Gastrocnemius medialis (tissue), 4 donors: ENCODE measurements at regions not wholly inside any gene's neighbourhood (a gene's known extent, or its start where the extent isn't known, plus 50 kb on each side); places are given as distances from the start of the nearest gene placed in this dataset.
"Not testable (repeated sequence)": the region's sequence is repeated elsewhere in the genome, so short reads cannot be mapped to it uniquely, and the experiment has no call there.

Experiments used
- ATAC-seq, 2 donors: fragments of 150-250 bp; one replicate each; pipeline ENCODE4 v1.9.1; 2016
- DNase-seq, 2 donors: peaks; one replicate each; pipeline ENCODE4 v3.0.0-alpha.2; 2019
- H3K27ac ChIP-seq, 4 donors: fragments of 200-600 bp; sonication (generic); 1 replicate in 1 of 4; 2 replicates in 3 of 4; pipeline ENCODE4 v1.5.1; 2016 to 2018; ENCODE audit warnings: mild to moderate bottlenecking in 2 of 4, moderate library complexity in 1 of 4
- H3K27me3 ChIP-seq, 3 donors: fragments of 200-600 bp; sonication (generic) in 2 of 3; 1 replicate in 1 of 3; 2 replicates in 2 of 3; pipeline versions ENCODE4 v1.5.1 to v1.6.0; 2016 to 2019; ENCODE audit warnings: mild to moderate bottlenecking in 1 of 3, moderate library complexity in 1 of 3
- H3K36me3 ChIP-seq, 2 donors: fragments of 200-600 bp; sonication (generic) in 1 of 2; one replicate each; pipeline ENCODE4 v1.5.1; 2017 to 2018
- H3K4me1 ChIP-seq, 2 donors: fragments of 200-600 bp; sonication (generic) in 1 of 2; one replicate each; pipeline ENCODE4 v1.5.1; 2016 to 2017; ENCODE audit warnings: mild to moderate bottlenecking in 2 of 2
- H3K4me3 ChIP-seq, 4 donors: fragments of 200-600 bp; sonication (generic) in 3 of 4; 1 replicate in 1 of 4; 2 replicates in 3 of 4; pipeline ENCODE4 v1.5.1; 2016 to 2019; ENCODE audit warnings: mild to moderate bottlenecking in 2 of 4
- H3K9me3 ChIP-seq, 3 donors: fragments of 200-600 bp; sonication (generic) in 2 of 3; 1 replicate in 1 of 3; 2 replicates in 2 of 3; pipeline ENCODE4 v1.5.1; 2016 to 2019
- POLR2A ChIP-seq, 2 donors: fragments of 450-650 bp; IDR thresholded peaks; one replicate each; pipeline ENCODE4 v1.6.1; 2017; ENCODE audit warnings: antibody characterized with exemption in 2 of 2, mild to moderate bottlenecking in 2 of 2, moderate library complexity in 2 of 2
- in situ Hi-C, 4 donors: fragments of 200-750 bp; cut with MboI; loops; one replicate each; pipeline versions ENCODE4 v1.15.0 to v1.8.0; 2017; ENCODE audit warnings: low sequenced_read_pairs in 4 of 4
- intact Hi-C: fragments of 100-400 bp; cut with DNase I; formaldehyde crosslinking; loops from one replicate; pipeline ENCODE4 v1.15.1; 2023; ENCODE audit warnings: low total_unique reads
- TF ChIP-seq, protein P1 (sequence below), 5 experiments: fragments of 450-650 bp in 3 of 5; fragments of 200-600 bp in 2 of 5; sonication (generic) in 2 of 5; IDR thresholded peaks in 4 of 5; conservative IDR thresholded peaks in 1 of 5; 1 replicate in 4 of 5; 2 replicates in 1 of 5; pipeline ENCODE4 v1.5.1; 2016 to 2019; ENCODE audit warnings: antibody characterized with exemption in 5 of 5, mild to moderate bottlenecking in 3 of 5, moderate library complexity in 3 of 5

DNA sequence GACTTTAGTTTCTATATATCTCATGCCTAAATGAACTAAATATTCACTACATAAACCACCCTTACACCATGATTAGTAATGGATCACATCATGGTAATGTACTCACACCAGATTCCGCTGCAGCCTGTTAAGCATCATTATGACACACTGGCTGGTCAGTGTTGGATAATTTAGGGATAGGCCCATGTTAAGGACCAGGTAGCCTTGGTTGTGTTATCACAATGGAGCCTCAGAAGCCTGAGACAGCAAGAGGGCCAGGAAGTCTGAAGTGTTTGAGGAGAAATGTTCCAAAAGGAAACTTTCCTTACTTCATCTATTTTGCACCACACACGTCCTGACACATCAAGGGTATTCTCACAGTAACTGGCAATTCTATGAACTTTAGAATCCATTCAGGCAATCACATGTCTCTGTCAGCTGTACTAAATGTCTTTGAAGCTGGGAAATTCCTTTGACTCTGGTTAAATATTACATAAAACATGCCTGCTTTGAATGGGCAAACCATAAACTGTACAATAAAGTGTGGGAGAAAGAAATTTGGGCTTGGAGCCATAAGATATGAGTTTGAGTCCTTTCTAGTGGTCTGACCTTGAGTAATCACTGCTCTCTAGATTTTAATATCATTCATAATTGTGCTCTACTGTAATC lies 105.3 kb upstream of the DPT start:
- intact Hi-C loops: no loop called here
- H3K9me3 ChIP-seq: no peaks in the 10 kb centered on the region
- in situ Hi-C loops: no loop called here
- no peaks in the 10 kb centered on the region for H3K4me1 ChIP-seq
- no peaks in the 10 kb centered on the region for H3K36me3 ChIP-seq
- H3K27ac ChIP-seq: no peak overlapping the region
- TF ChIP-seq, protein P1, sequence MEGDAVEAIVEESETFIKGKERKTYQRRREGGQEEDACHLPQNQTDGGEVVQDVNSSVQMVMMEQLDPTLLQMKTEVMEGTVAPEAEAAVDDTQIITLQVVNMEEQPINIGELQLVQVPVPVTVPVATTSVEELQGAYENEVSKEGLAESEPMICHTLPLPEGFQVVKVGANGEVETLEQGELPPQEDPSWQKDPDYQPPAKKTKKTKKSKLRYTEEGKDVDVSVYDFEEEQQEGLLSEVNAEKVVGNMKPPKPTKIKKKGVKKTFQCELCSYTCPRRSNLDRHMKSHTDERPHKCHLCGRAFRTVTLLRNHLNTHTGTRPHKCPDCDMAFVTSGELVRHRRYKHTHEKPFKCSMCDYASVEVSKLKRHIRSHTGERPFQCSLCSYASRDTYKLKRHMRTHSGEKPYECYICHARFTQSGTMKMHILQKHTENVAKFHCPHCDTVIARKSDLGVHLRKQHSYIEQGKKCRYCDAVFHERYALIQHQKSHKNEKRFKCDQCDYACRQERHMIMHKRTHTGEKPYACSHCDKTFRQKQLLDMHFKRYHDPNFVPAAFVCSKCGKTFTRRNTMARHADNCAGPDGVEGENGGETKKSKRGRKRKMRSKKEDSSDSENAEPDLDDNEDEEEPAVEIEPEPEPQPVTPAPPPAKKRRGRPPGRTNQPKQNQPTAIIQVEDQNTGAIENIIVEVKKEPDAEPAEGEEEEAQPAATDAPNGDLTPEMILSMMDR (IDR thresholded peaks at IDR 0.05 in 4 of 5, conservative IDR thresholded peaks at IDR 0.05 in 1 of 5): no peak
- TF ChIP-seq POLR2A (IDR thresholded peaks at IDR 0.05): no peak
- no peak overlapping the region for H3K4me3 ChIP-seq
- DNase-seq (no peak), ATAC-seq (no peak)
- no peaks in the 10 kb centered on the region for H3K27me3 ChIP-seq

DNA sequence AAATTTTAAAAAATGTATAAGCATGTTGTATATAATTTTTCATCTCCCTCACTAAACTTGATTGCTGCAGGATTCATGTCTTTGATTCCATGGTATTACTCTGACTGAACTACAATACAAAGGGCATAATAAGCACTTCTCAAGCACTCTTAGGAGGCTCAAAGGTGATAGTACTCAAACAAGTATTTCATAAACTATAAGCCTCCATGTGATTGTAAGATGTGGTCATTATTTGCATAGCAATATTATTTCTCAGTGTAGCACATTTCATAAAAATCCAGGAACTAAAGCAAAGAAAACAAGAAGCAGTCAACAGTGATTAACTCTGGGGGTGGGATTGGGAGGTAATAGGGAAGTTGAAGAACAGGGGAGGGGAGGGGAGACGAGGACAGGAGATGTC lies 106.2 kb upstream of the DPT start:
- in situ Hi-C loops: no loop called here
- H3K36me3 ChIP-seq: no peaks in the 10 kb centered on the region
- no peaks in the 10 kb centered on the region for H3K4me1 ChIP-seq
- no peaks in the 10 kb centered on the region for H3K27me3 ChIP-seq
- intact Hi-C loops: no loop called here
- H3K4me3 ChIP-seq: no peak overlapping the region
- no peak overlapping the region for H3K27ac ChIP-seq
- no peaks in the 10 kb centered on the region for H3K9me3 ChIP-seq
- no peak for DNase-seq
- no peak for ATAC-seq
- no peak for TF ChIP-seq POLR2A (IDR thresholded peaks at IDR 0.05)
- TF ChIP-seq, protein P1 (IDR thresholded peaks at IDR 0.05 in 4 of 5, conservative IDR thresholded peaks at IDR 0.05 in 1 of 5): no peak

DNA sequence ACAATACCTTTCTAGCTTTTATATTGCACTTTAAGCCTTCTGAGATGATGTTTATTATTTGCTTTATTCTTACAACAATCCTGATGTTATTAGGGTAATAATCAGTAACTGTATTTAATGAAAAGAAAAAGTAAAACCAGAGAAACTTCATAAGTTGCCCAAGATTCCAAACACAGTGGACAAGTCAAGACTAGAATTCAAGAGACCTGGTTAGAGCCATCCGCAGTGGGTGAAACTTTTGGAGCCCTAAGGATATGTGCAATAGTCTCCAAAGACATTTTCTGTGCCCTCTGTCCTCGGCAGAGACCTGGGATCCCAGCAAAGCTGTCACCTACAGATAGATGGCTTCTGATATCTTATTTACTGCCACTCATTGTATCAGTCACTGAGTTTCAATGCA lies 106.8 kb upstream of the DPT start:
- intact Hi-C loops: no loop called here
- no peak for ATAC-seq
- Histone ChIP-seq H3K27me3 (no peaks in the 10 kb centered on the region), H3K36me3 (no peaks in the 10 kb centered on the region), H3K9me3 (no peaks in the 10 kb centered on the region), H3K4me3 (no peak overlapping the region), H3K4me1 (no peaks in the 10 kb centered on the region), H3K27ac (no peak overlapping the region)
- TF ChIP-seq, protein P1 (IDR thresholded peaks at IDR 0.05 in 4 of 5, conservative IDR thresholded peaks at IDR 0.05 in 1 of 5): no peak
- TF ChIP-seq POLR2A (IDR thresholded peaks at IDR 0.05): no peak
- DNase-seq: no peak
- in situ Hi-C loops: no loop called here

DNA sequence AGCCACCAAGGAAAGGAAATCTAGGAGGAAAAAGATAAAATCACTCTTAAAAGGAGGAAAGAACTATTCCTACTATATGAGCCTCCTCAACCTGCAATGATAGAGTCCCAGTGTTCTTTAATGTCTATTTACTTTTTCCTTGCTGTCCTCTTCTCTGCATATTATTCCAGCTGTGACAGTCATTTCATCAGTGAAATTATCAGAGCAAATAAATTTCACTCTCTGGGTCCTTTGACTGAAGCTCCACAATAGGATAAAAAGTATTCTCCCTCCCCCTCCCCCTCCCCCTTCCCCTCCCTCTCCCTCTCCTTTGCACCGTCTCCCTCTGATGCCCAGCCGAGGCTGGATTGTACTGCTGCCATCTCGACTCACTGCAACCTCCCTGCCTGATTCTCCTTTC lies 107.5 kb upstream of the DPT start:
- Histone ChIP-seq H3K27ac (no peak overlapping the region), H3K4me3 (no peak overlapping the region), H3K27me3 (no peaks in the 10 kb centered on the region), H3K36me3 (no peaks in the 10 kb centered on the region), H3K4me1 (no peaks in the 10 kb centered on the region), H3K9me3 (no peaks in the 10 kb centered on the region)
- TF ChIP-seq POLR2A (IDR thresholded peaks at IDR 0.05): no peak
- TF ChIP-seq, protein P1 (IDR thresholded peaks at IDR 0.05 in 4 of 5, conservative IDR thresholded peaks at IDR 0.05 in 1 of 5): no peak
- no peak for ATAC-seq
- DNase-seq: no peak
- intact Hi-C loops (no loop called here), in situ Hi-C loops (no loop called here)

DNA sequence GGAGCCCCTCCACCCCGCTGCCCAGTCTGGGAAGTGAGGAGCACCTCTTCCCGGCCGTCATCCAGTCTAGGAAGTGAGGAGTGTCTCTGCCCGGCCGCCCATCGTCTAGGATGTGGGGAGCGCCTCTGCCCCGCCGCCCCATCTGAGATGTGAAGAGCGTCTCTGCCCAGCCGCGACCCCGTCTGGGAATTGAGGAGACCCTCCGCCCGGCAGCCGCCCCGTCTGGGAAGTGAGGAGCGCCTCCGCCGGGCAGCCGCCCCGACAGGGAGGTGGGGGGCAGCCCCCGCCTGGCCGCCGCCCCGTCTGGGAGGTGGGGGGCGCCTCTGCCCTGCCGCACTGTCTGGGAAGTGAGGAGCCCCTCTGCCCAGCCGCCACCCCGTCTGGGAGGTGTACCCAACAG lies 108.2 kb upstream of the DPT start:
- DNase-seq, H3K4me1 ChIP-seq, ATAC-seq, H3K9me3 ChIP-seq, in situ Hi-C loops, H3K36me3 ChIP-seq, H3K27me3 ChIP-seq, H3K4me3 ChIP-seq, H3K27ac ChIP-seq, intact Hi-C loops: not testable (repeated sequence)
